Stomach (tissue), 8 donors: ENCODE measurements at regions not wholly inside any gene's neighbourhood (a gene's known extent, or its start where the extent isn't known, plus 50 kb on each side); places are given as distances from the start of the nearest gene placed in this dataset.
A peak's percentile ranks its signal among the peaks of the same experiment; 100 is the strongest.

Experiments
- DNase-seq, 2 donors: peaks; one replicate each; pipeline versions ENCODE4 v3.0.0 to v3.0.0-alpha.2; 2013 to 2019
- H3K27ac ChIP-seq, 5 donors: fragments of 200-600 bp in 4 of 5; sonication (generic) in 4 of 5; one replicate each; pipeline ENCODE4 v1.5.1; 2013 to 2019; ENCODE audit warnings: mild to moderate bottlenecking in 1 of 5, moderate library complexity in 1 of 5
- H3K27me3 ChIP-seq, 3 donors: fragments of 200-600 bp; sonication (generic); one replicate each; pipeline ENCODE4 v1.5.1; 2017 to 2019; ENCODE audit warnings: mixed run types in 1 of 3
- H3K36me3 ChIP-seq, 4 donors: fragments of 200-600 bp; sonication (generic); 1 replicate in 3 of 4; 2 replicates in 1 of 4; pipeline ENCODE4 v1.5.1; 2016 to 2019
- H3K4me1 ChIP-seq, 4 donors: fragments of 200-600 bp; sonication (generic); one replicate each; pipeline ENCODE4 v1.5.1; 2016 to 2019
- H3K4me3 ChIP-seq, 4 donors: fragments of 200-600 bp; sonication (generic) in 3 of 4; one replicate each; pipeline ENCODE4 v1.5.1; 2016 to 2019; ENCODE audit warnings: mild to moderate bottlenecking in 1 of 4
- H3K9me3 ChIP-seq, 4 donors: fragments of 200-600 bp; sonication (generic); one replicate each; pipeline ENCODE4 v1.5.1; 2016 to 2019
- CTCF ChIP-seq, 7 experiments: fragments of 450-650 bp in 4 of 7; fragments of 200-600 bp in 3 of 7; sonication (generic) in 3 of 7; IDR thresholded peaks; one replicate each; pipeline ENCODE4 v1.5.1; 2016 to 2019; ENCODE audit warnings: antibody characterized with exemption in 7 of 7, control low read depth in 2 of 7, mild to moderate bottlenecking in 1 of 7
- EP300 ChIP-seq: sonication (generic); formaldehyde crosslinking; IDR thresholded peaks from one replicate; pipeline ENCODE4 v1.6.1; 2017; ENCODE audit warnings: antibody characterized with exemption
- POLR2A ChIP-seq, 4 donors: fragments of 450-650 bp; IDR thresholded peaks; one replicate each; pipeline ENCODE4 v1.6.1; 2016; ENCODE audit warnings: antibody characterized with exemption in 4 of 4, control low read depth in 2 of 4, mild to moderate bottlenecking in 1 of 4, moderate library complexity in 1 of 4
- POLR2AphosphoS5 ChIP-seq, 3 donors: sonication (generic); formaldehyde crosslinking; IDR thresholded peaks; one replicate each; pipeline ENCODE4 v1.6.1; 2016; ENCODE audit warnings: antibody characterized with exemption in 3 of 3
- WGBS, 5 donors: extraction: QIAGEN DNeasy Blood & Tissue Kit in 3 of 5; methylation state at CpG; one replicate each; pipeline versions ENCODE4 v1.1.5 to v1.1.7; 2013 to 2018; 5-methylcytosine and 5-hydroxymethylcytosine counted together
- intact Hi-C: fragments of 100-400 bp; cut with DNase I; formaldehyde crosslinking; loops from one replicate; pipeline ENCODE4 v1.15.1; 2023; ENCODE audit warnings: low total_unique reads
- donor health status: healthy with polysubstance abuse.
- donor health status: Bipolar disorder and iron deficiency.
- donor health status: healthy.

DNA sequence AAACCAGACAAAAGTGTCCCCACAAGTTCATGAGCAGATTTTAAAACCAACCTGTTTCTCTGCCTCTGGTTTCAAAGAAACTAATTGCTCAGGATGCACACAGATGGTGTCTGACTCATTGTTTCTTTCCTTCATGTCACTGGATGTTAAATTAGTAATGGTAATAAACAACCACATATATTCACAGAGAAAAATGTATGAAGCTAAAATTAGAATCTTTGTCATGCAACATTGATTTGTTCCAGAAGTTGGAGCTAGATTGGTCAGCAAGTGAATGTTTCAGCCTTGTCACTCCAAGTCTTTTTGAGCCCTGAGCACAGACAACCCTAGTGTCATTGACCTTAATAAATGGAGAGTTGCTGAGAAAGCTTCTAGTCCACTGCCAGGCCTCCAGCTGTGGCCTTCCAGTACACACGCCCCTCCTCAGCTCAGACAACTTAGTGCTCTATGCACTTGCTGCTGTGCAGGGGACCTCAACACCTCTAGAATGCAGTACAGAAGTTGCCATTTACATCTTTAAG, 175.9 kb downstream of the CCDC71L start:
- intact Hi-C loops = no loop called here
- 45 to 77% (median 75%) methylated on average over 1 of the region's 1 CpG for WGBS, 5 donors
- Histone ChIP-seq H3K4me1 (peaks cover 9 to 38% (median 29%) of the 10 kb centered on the region in 4 donors), H3K9me3 (peaks cover 0 to 4% (median 0%) of the 10 kb centered on the region in 4 donors), H3K36me3 (no peaks in the 10 kb centered on the region), H3K4me3 (no peak overlapping the region), H3K27ac (peak overlapping the region in 4 of 5 donors; percentile 67 to 77 (median 68)), H3K27me3 (no peaks in the 10 kb centered on the region)
- TF ChIP-seq POLR2A (IDR thresholded peaks at IDR 0.05) (no peak), POLR2AphosphoS5 (IDR thresholded peaks at IDR 0.05) (peak in 1 of 3 donors; percentile 15)
- DNase-seq = no peak

- H3K27me3 ChIP-seq = no peaks in the 10 kb centered on the region
- no peaks in the 10 kb centered on the region for H3K36me3 ChIP-seq
- peak; percentile 32 to 38 for DNase-seq
- peak overlapping the region in 4 of 5 donors; percentile 67 to 77 (median 68) for H3K27ac ChIP-seq
- no peak overlapping the region for H3K4me3 ChIP-seq
- TF ChIP-seq CTCF (IDR thresholded peaks at IDR 0.05) (no peak), POLR2A (IDR thresholded peaks at IDR 0.05) (no peak), EP300 (no peak), POLR2AphosphoS5 (IDR thresholded peaks at IDR 0.05) (peak in 2 of 3 donors; percentile 50 to 55)
- 14 to 30% (median 19%) methylated on average over 1 of the region's 1 CpG for WGBS, 5 donors
- intact Hi-C loops = no loop called here
- H3K9me3 ChIP-seq = no peaks in the 10 kb centered on the region
- H3K4me1 ChIP-seq = peaks cover 9 to 38% (median 29%) of the 10 kb centered on the region in 4 donors
Measured at GRCh38 chr7:106484562-106484961, 176.4 kb downstream of the CCDC71L start.

GRCh38 chr7:106482091-106482490, 178.9 kb downstream of the CCDC71L start:
- no peak overlapping the region for H3K27ac ChIP-seq
- H3K36me3 ChIP-seq = no peaks in the 10 kb centered on the region
- intact Hi-C loops = no loop called here
- no peaks in the 10 kb centered on the region for H3K27me3 ChIP-seq
- 64 to 91% (median 85%) methylated on average over 4 of the region's 4 CpGs for WGBS, 5 donors
- DNase-seq = no peak
- no peak overlapping the region for H3K4me3 ChIP-seq
- H3K4me1 ChIP-seq = peaks cover 9 to 38% (median 29%) of the 10 kb centered on the region in 4 donors
- no peaks in the 10 kb centered on the region for H3K9me3 ChIP-seq
- TF ChIP-seq CTCF (IDR thresholded peaks at IDR 0.05) (no peak), EP300 (no peak), POLR2A (IDR thresholded peaks at IDR 0.05) (no peak), POLR2AphosphoS5 (IDR thresholded peaks at IDR 0.05) (no peak)

GRCh38 chr7:106480616-106481031, 180.3 kb downstream of the CCDC71L start:
- Histone ChIP-seq H3K9me3 (no peaks in the 10 kb centered on the region), H3K4me1 (peaks cover 8 to 25% (median 17%) of the 10 kb centered on the region in 4 donors), H3K4me3 (no peak overlapping the region), H3K27me3 (no peaks in the 10 kb centered on the region), H3K27ac (no peak overlapping the region), H3K36me3 (no peaks in the 10 kb centered on the region)
- TF ChIP-seq CTCF (IDR thresholded peaks at IDR 0.05) (no peak), POLR2AphosphoS5 (IDR thresholded peaks at IDR 0.05) (no peak), EP300 (no peak), POLR2A (IDR thresholded peaks at IDR 0.05) (no peak)
- intact Hi-C loops = no loop called here
- DNase-seq = no peak
- WGBS, 5 donors = 29 to 53% (median 46%) methylated on average over 3 of the region's 3 CpGs

DNA sequence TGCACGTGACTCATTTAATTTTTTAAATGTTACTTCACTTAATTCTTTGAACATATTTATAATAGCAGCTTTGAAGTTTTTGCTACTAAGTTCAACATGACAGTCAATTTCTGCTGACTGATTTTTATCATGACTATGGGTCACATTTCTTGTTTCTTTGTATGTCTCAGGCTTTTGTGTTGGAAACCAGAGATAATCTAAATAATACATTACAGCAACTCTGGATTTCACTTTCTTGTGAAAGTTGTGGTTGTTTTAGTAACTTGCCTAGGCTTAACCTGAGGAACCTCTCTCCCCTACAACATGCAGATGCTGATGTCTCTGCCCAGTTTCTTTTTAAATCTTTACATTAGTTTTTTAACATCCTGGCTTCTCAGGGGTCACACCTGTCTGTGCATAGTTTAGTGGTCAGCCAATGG, 180.8 kb downstream of the CCDC71L start:
- no peaks in the 10 kb centered on the region for H3K36me3 ChIP-seq
- no peak overlapping the region for H3K27ac ChIP-seq
- H3K9me3 ChIP-seq = no peaks in the 10 kb centered on the region
- DNase-seq = no peak
- WGBS, 5 donors = 54 to 76% (median 73%) methylated on average over 1 of the region's 1 CpG
- H3K4me1 ChIP-seq = peaks cover 3 to 21% (median 13%) of the 10 kb centered on the region in 4 donors
- H3K4me3 ChIP-seq = no peak overlapping the region
- TF ChIP-seq POLR2A (IDR thresholded peaks at IDR 0.05) (no peak), POLR2AphosphoS5 (IDR thresholded peaks at IDR 0.05) (no peak), CTCF (IDR thresholded peaks at IDR 0.05) (no peak), EP300 (no peak)
- H3K27me3 ChIP-seq = no peaks in the 10 kb centered on the region
- intact Hi-C loops = no loop called here
